SK-N-SH treated with all-trans-retinoic acid at 6 μM for 48 hours (cell line): ENCODE measurements at regions not wholly inside any gene's neighbourhood (a gene's known extent, or its start where the extent isn't known, plus 50 kb on each side); places are given as distances from the start of the nearest gene placed in this dataset.

ENCODE experiments used
- ATAC-seq: fragments of 200-7000 bp; cut with Tn5 transposase; 3 replicates; pipeline ENCODE4 v1.9.1; 2020; ENCODE audit warnings: mild to moderate bottlenecking, moderate library complexity
- ARNTL ChIP-seq: fragments of 450-650 bp; formaldehyde crosslinking; IDR thresholded peaks from 2 replicates; pipeline ENCODE4 v1.5.0; 2020; ENCODE audit warnings: low read depth, mild to moderate bottlenecking, moderate library complexity, borderline replicate concordance
- BACH2 ChIP-seq: fragments of 250-450 bp; sonication (Bioruptor Pico); IDR thresholded peaks from 2 replicates; pipeline ENCODE4 v1.9.0; 2021; ENCODE audit warnings: mild to moderate bottlenecking, borderline replicate concordance
- CREB5 ChIP-seq: fragments of 250-450 bp; sonication (Bioruptor Pico); IDR thresholded peaks from 2 replicates; pipeline ENCODE4 v1.5.1; 2020; ENCODE audit warnings: low read depth, mild to moderate bottlenecking, moderate library complexity
- CSDC2 ChIP-seq: fragments of 250-450 bp; sonication (Bioruptor Pico); IDR thresholded peaks from 2 replicates; pipeline ENCODE4 v1.5.0; 2020; ENCODE audit warnings: mild to moderate bottlenecking, moderate library complexity
- CSRNP3 ChIP-seq: fragments of 250-450 bp; sonication (Bioruptor Pico); IDR thresholded peaks from 2 replicates; pipeline ENCODE4 v1.5.1; 2021; ENCODE audit warnings: mild to moderate bottlenecking, moderate library complexity
- ESRRG ChIP-seq: fragments of 250-450 bp; sonication (Bioruptor Pico); IDR thresholded peaks from 2 replicates; pipeline ENCODE4 v1.6.1; 2021; ENCODE audit warnings: mild to moderate bottlenecking
- ISL1 ChIP-seq: fragments of 250-450 bp; sonication (Bioruptor Pico); IDR thresholded peaks from 2 replicates; pipeline ENCODE4 v2.1.2; 2022; ENCODE audit warnings: mild to moderate bottlenecking, moderate library complexity
- OSR1 ChIP-seq: fragments of 250-450 bp; sonication (Bioruptor Pico); IDR thresholded peaks from 2 replicates; pipeline ENCODE4 v1.8.0; 2022; ENCODE audit warnings: moderate library complexity, mild to moderate bottlenecking, inconsistent platforms
- PATZ1 ChIP-seq: fragments of 250-450 bp; sonication (Bioruptor Pico); IDR thresholded peaks from 2 replicates; pipeline ENCODE4 v1.8.0; 2020; ENCODE audit warnings: mild to moderate bottlenecking, moderate library complexity, borderline replicate concordance
- PPARA ChIP-seq: fragments of 250-450 bp; sonication (Bioruptor Pico); IDR thresholded peaks from 2 replicates; pipeline ENCODE4 v1.5.0; 2020; ENCODE audit warnings: mild to moderate bottlenecking, borderline replicate concordance
- RARB ChIP-seq: fragments of 250-450 bp; sonication (Bioruptor Pico); IDR thresholded peaks from 2 replicates; pipeline ENCODE4 v1.8.0; 2021; ENCODE audit warnings: mild to moderate bottlenecking, moderate library complexity
- SNAI2 ChIP-seq: fragments of 250-450 bp; sonication (Bioruptor Pico); IDR thresholded peaks from 2 replicates; pipeline ENCODE4 v1.5.0; 2020; ENCODE audit warnings: mild to moderate bottlenecking, moderate library complexity
- TCF4 ChIP-seq: fragments of 250-450 bp; sonication (Bioruptor Pico); IDR thresholded peaks from 2 replicates; pipeline ENCODE4 v1.8.0; 2021; ENCODE audit warnings: mild to moderate bottlenecking, moderate library complexity, borderline replicate concordance
- TOX ChIP-seq: fragments of 250-450 bp; sonication (Bioruptor Pico); IDR thresholded peaks from 2 replicates; pipeline ENCODE4 v1.8.0; 2021; ENCODE audit warnings: mild to moderate bottlenecking, moderate library complexity, borderline replicate concordance
- TSHZ2 ChIP-seq: fragments of 250-450 bp; sonication (Bioruptor Pico); IDR thresholded peaks from 2 replicates; pipeline ENCODE4 v1.5.0; 2020; ENCODE audit warnings: mild to moderate bottlenecking, moderate library complexity
- ZC3H10 ChIP-seq: fragments of 250-450 bp; sonication (Bioruptor Pico); IDR thresholded peaks from 2 replicates; pipeline ENCODE4 v1.5.1; 2021; ENCODE audit warnings: mild to moderate bottlenecking, moderate library complexity
- ZFP3 ChIP-seq: fragments of 250-450 bp; sonication (Bioruptor Pico); IDR thresholded peaks from 2 replicates; pipeline ENCODE4 v1.5.0; 2020; ENCODE audit warnings: mild to moderate bottlenecking, moderate library complexity
- ZFP30 ChIP-seq: fragments of 450-650 bp; formaldehyde crosslinking; IDR thresholded peaks from 2 replicates; pipeline ENCODE4 v1.5.0; 2022; ENCODE audit warnings: mild to moderate bottlenecking, moderate library complexity
- ZNF565 ChIP-seq: fragments of 450-650 bp; formaldehyde crosslinking; conservative IDR thresholded peaks from 2 replicates; pipeline ENCODE4 v1.5.0; 2020; ENCODE audit warnings: low read depth, mild to moderate bottlenecking, moderate library complexity
- ZNF70 ChIP-seq: fragments of 450-650 bp; formaldehyde crosslinking; IDR thresholded peaks from 2 replicates; pipeline ENCODE4 v1.5.0; 2020; ENCODE audit warnings: mild to moderate bottlenecking, moderate library complexity
- ZNF8 ChIP-seq: fragments of 450-650 bp; formaldehyde crosslinking; IDR thresholded peaks from 2 replicates; pipeline ENCODE4 v1.5.0; 2020; ENCODE audit warnings: mild to moderate bottlenecking, moderate library complexity
- TF ChIP-seq, protein P1 (sequence below): fragments of 250-450 bp; sonication (Bioruptor Pico); IDR thresholded peaks from 2 replicates; pipeline ENCODE4 v1.8.0; 2021; ENCODE audit warnings: low read depth, mild to moderate bottlenecking, moderate library complexity, borderline replicate concordance

DNA sequence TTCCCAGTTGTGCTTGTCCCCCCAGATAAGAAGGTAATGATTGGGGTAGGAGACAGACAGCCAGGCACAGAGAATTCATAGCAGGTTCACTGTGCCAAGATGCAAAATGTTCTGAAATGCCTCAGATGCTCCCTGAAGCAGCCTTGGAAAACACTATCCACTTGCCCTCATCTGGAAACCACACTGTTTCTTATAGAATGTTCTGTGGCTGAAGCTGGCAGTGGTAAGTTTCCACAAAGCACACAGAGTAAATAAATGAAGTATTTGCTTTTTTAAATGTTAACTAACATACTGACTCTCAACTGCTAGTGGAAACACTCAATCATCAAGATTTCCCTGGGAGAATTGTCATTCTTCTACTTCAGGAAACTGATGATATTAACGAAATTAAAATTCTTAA, 311.4 kb downstream of the PRDM5 start:
- TF ChIP-seq SNAI2 (CRISPR knock-in tag) (no peak), ESRRG (CRISPR knock-in tag) (no peak), ARNTL (CRISPR knock-in tag) (no peak), TCF4 (CRISPR knock-in tag) (no peak), RARB (CRISPR knock-in tag) (no peak), ZFP30 (CRISPR knock-in tag) (no peak), PPARA (CRISPR knock-in tag) (no peak), ZNF70 (CRISPR knock-in tag) (no peak), CREB5 (CRISPR knock-in tag) (no peak), ZC3H10 (CRISPR knock-in tag) (no peak)
- ATAC-seq: no peak

GRCh38 chr4:120591038-120591437, 331.5 kb downstream of the PRDM5 start:
- ATAC-seq: no peak
- TF ChIP-seq ESRRG (CRISPR knock-in tag) (no peak), PPARA (CRISPR knock-in tag) (no peak)

DNA sequence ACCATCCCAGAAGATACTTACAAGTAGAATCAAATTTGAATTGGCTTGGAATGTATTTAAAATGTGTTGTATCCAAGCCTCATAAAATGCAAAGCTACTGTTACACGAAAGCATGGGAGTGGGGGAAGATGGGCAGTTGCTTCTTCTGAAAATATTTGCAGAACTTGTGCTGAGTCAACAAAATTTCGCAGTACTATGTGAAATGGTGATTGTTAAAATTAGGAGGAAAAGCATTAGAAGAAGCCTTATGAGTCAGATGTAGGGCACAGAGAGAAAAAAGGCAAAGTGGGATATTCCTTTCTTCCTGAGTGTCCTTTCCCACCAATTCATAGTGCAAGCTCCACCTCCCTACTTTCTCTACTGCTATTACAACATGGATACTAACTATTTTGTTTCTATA, 332.7 kb downstream of the PRDM5 start:
- no peak for ATAC-seq
- TF ChIP-seq ZNF8: no peak
- TF ChIP-seq ISL1 (CRISPR knock-in tag): no peak
- no peak for TF ChIP-seq CSDC2 (CRISPR knock-in tag)
- TF ChIP-seq ARNTL (CRISPR knock-in tag): no peak
- no peak for TF ChIP-seq TSHZ2 (CRISPR knock-in tag)
- no peak for TF ChIP-seq PATZ1 (CRISPR knock-in tag)
- TF ChIP-seq ZNF565: no peak
- TF ChIP-seq CSRNP3 (CRISPR knock-in tag): no peak
- TF ChIP-seq TOX (CRISPR knock-in tag): no peak
- TF ChIP-seq ZC3H10 (CRISPR knock-in tag): no peak
- TF ChIP-seq, protein P1, sequence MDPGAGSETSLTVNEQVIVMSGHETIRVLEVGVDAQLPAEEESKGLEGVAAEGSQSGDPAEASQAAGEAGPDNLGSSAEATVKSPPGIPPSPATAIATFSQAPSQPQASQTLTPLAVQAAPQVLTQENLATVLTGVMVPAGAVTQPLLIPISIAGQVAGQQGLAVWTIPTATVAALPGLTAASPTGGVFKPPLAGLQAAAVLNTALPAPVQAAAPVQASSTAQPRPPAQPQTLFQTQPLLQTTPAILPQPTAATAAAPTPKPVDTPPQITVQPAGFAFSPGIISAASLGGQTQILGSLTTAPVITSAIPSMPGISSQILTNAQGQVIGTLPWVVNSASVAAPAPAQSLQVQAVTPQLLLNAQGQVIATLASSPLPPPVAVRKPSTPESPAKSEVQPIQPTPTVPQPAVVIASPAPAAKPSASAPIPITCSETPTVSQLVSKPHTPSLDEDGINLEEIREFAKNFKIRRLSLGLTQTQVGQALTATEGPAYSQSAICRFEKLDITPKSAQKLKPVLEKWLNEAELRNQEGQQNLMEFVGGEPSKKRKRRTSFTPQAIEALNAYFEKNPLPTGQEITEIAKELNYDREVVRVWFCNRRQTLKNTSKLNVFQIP: no peak
- TF ChIP-seq ZFP30 (CRISPR knock-in tag): no peak
- no peak for TF ChIP-seq ZFP3
- no peak for TF ChIP-seq OSR1 (CRISPR knock-in tag)
- no peak for TF ChIP-seq RARB (CRISPR knock-in tag)
- TF ChIP-seq ZNF70 (CRISPR knock-in tag): no peak
- TF ChIP-seq ESRRG (CRISPR knock-in tag): no peak

DNA sequence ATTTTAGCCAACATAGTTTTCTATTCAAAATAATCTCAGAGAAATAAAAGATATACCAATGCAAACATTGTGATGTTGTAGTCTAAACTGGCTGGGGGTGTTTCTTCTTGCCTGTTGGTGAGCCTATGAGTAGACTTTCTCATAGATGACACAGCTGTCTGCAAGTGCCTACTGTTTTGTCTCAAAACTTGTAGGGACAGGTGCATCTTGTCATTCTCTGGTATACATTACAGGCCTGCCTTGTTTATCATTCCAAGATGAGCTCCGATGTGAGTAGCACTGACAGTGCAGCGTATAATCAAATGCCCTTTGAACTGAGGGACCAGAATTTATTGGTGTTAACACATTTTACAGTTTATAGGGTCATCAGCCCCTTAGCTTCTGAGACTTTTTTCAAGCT, 353.8 kb downstream of the PRDM5 start:
- no peak for TF ChIP-seq ISL1 (CRISPR knock-in tag)
- TF ChIP-seq BACH2: no peak
- no peak for TF ChIP-seq ZC3H10 (CRISPR knock-in tag)
- TF ChIP-seq, protein P1: no peak
- TF ChIP-seq TCF4 (CRISPR knock-in tag): no peak
- no peak for TF ChIP-seq PATZ1 (CRISPR knock-in tag)
- no peak for TF ChIP-seq ZFP30 (CRISPR knock-in tag)
- TF ChIP-seq, all 23 proteins: peak for 0
- ATAC-seq: no peak
